NOMO-1 treated with DMSO at 0.1 percent for 48 hours (cell line): ENCODE measurements at regions not wholly inside any gene's neighbourhood (a gene's known extent, or its start where the extent isn't known, plus 50 kb on each side); places are given as distances from the start of the nearest gene placed in this dataset.
"Not testable (repeated sequence)": the region's sequence is repeated elsewhere in the genome, so short reads cannot be mapped to it uniquely, and the experiment has no call there.

ENCODE experiments used
- DNase-seq: peaks from one replicate; lab custom pipeline; 2025; ENCODE audit not compliant: unreplicated experiment; lab: John Stamatoyannopoulos, UW

- DNase-seq: no peak
Observed at GRCh38 chr1:116292929-116293725, 79.9 kb upstream of the ATP1A1 start.

DNA sequence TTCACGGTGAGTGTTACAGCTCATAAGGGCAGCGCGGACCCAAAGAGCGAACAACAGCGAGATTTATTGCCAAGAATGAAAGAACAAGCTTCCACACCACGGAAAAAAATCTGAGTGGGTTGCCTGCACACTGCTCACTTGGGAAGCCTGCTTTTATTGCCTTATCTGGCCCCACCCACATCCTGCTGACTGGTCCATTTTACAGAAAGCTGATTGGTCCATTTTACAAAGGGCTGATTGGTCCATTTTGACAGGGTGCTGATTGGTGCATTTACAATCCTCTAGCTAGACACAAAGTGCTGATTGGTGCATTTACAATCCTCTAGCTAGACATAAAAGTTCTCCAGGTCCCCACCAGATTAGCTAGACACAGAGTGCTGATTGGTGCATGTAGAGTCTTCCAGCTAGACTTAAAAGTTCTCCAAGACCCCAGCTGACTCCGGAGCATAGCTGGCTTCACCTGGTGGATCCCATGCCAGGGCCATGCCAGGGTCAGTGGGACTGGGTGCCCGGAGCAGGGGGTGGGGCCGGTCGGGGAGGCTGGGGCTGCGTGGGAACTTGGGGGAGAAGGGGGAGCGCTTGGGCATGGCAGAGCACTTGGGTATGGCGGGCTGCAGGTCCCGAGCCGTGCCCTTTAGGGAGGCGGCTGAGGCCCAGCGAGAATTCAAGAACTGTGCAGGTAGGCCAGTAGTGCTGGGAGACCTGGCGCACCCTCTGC is 75.4 kb upstream of the ATP1A1 start:
- DNase-seq: no peak

DNA sequence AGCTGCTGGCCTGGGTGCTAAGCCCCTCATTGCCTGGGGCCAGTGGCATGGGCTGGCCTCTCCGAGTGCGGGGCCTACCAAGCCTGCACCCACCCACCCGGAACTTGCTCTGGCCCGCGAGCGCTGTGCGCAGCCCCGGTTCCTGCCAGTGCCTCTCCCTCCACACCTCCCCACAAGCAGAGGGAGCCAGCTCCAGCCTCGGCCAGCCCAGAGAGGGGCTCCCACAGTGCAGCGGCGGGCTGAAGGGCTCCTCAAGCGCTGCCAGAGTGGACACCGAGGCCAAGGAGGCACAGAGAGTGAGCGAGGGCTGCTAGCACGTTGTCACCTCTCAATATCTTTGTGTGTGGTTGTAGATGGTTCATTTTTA is 74.8 kb upstream of the ATP1A1 start:
- DNase-seq: not testable (repeated sequence)

GRCh38 chr1:116298746-116299145 is 74.3 kb upstream of the ATP1A1 start:
- DNase-seq: no peak

DNA sequence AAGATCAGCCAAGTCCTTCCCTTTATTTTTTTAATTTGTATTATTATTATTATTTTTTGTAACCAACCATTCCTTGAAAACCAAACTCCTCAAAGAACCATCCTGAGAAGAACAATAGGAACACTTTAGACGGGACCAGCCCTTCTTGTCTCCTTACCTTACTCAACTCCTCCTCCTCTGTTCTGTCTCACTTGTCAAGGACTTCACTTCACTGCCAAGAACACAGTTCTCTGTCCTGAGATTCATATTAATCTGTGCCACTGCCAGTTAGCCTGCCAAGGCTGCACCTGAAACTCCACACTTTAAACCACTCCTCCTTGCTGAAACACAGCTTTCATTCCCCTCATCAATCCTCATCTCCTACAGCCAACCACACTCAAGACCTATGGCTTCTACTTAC is 73.8 kb upstream of the ATP1A1 start:
- DNase-seq: no peak

- DNase-seq: no peak
Observed at GRCh38 chr1:116302281-116302680, 70.8 kb upstream of the ATP1A1 start.

DNA sequence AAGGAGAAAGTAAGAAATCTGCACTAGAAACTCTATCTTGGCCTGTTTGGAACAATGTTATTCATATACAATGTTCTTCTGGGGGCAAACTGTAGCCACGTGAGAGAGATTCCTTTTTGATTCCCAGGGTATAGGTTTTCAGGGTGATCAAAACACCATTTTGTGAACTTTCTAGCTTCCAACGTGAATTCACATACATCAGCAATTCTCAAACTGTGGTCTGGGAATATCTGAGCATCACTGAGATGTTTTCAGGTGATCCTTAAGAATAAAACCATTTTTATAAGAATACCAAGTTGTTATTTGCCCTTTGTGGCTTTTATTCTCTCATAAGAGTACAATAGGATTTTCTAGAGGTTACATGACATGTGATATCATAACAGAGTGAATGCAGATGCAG is 66.9 kb upstream of the ATP1A1 start:
- no peak for DNase-seq

DNA sequence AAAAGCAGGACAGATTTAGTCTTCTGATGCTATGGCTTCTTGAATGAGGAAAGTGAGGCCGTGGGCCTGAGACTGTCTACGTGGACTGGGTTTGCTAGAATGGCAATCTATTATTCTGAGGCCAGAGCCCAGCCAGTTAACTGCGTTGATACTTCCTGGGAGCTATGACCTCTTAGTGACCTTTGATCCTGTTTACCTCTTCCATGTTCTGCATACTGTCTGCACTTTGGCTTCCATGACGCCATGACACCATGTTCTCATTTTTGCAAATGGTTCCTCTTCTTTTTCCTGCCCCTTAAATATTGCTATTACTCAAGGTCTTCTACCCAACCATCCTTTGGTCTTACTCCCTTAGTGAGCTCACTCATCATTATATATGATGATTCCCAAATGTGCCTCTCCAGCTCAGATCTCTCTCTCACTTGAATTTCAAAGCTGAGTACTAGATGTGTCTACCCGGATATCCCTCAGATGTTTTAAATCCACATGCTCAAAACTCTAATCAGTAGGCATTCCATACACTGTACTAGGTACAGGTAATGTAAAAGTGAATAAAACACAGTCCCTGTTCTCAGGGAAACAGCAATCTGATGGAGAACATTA is 66.1 kb upstream of the ATP1A1 start:
- no peak for DNase-seq

GRCh38 chr1:116308276-116308675 is 64.8 kb upstream of the ATP1A1 start:
- DNase-seq: peak; percentile 74

- DNase-seq: no peak
Observed at GRCh38 chr1:116309090-116309870, 63.8 kb upstream of the ATP1A1 start.

- DNase-seq: no peak
Observed at GRCh38 chr1:116310180-116310579, 62.9 kb upstream of the ATP1A1 start.

DNA sequence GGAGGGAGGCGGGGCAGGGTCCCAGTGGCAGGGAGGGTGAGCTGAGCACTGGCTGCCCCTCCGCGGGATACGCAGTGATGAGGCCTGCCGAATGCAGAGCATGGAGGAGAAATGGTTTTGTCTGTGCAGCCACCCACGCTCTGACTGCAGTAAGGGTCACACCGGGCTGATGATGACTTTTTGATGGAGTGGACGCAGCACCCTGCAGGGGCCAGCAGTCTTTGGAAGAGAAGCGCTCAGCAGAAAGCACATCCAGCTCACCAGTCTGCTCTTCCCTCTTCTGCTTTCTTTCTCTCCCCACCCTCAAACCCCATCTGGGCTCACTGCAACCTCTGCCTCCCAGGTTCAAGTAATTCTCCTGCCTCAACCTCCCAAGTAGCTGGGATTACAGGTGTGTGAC is 61.9 kb upstream of the ATP1A1 start:
- no peak for DNase-seq

DNA sequence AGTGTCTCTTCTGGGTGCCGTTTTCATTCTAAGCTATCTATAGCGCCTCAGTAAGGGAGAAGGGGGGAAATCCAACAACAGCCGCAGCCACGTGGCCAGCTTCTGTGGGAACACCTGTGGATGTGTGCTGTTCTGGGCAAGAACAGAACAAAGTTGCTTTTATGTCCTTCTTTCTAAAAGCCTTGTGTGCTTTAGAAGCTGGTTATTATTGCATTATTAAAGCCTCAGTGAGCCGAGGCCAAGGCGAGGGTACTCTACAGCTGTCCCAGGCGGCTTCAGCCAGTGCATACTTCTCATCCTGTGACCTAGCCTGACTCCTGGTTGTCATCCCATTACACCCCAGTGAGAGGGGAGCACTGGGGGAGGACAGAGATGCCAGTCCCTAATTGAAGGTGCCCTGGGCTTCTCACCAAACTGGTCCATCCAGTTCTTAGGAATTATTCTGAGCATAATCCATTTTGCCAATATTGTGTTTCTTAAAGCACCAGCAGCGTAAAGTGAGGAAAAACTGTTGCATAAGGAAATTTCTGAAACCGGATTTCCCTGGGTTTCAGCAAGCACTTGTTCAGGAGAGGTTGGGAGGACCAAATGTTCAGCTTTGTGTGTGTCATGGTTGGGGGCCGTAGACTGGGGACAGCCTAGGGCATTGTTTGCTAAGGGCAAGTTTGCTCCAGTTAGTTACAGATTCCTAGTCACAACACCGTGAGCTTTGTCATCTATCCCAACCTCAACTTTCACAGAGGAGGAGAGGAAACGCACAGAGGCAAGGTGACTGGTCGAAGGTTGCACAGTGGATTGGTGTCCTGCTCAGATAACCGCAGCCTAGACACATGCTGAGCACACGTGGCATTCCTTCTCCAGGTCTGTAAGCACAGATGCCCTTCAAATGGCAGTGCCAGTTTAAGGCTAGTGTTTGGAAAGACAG is 61.0 kb upstream of the ATP1A1 start:
- no peak for DNase-seq

GRCh38 chr1:116312681-116313069 is 60.4 kb upstream of the ATP1A1 start:
- DNase-seq: no peak

DNA sequence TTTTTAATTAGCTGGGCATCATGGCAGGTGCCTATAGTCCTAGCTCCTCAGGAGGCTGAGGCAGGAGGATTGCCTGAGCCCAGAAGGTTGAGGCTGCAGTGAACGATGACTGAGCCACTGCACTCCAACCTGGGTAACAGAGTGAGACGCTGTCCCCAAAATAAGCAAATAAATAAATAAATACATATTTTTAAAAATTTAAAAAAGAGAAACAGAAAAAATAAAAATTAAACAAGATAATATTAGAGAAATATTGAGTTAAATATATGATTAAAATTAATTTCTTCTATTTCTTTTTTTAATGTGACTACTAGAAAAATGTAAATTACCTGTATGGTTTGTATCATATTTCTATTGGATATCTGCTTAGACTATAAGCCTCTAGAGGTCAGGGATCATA is 59.3 kb upstream of the ATP1A1 start:
- DNase-seq: no peak

GRCh38 chr1:116314305-116314919 is 58.6 kb upstream of the ATP1A1 start:
- no peak for DNase-seq

GRCh38 chr1:116316373-116316772 is 56.7 kb upstream of the ATP1A1 start:
- DNase-seq: no peak

- no peak for DNase-seq
Observed at GRCh38 chr1:116318897-116319296, 54.1 kb upstream of the ATP1A1 start.

DNA sequence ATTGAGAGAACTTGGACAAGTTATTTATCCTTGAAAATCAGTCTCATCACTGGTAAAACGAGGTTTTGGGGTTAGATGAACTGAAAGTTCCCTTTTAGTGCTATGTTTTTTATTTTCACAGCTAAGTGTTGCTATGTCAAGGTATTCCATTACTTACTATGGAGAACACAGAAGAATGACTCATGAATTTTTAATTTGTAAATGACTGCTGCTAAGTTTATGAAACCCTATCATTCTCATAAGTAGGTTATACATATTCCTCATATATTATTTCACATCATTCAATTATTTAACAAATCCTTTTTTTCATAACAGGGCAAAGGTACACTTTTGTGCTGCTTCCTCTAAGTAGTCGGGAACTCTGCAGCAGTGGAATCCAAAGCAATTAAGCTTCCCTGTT is 52.2 kb upstream of the ATP1A1 start:
- DNase-seq: no peak

GRCh38 chr1:116321766-116322175 is 51.3 kb upstream of the ATP1A1 start:
- no peak for DNase-seq
